OCI-LY3 (cell line): ENCODE measurements at regions not wholly inside any gene's neighbourhood (a gene's known extent, or its start where the extent isn't known, plus 50 kb on each side); places are given as distances from the start of the nearest gene placed in this dataset.

Source experiments
- H2AFZ ChIP-seq: fragments of 200-600, 300-600 bp; shearing (Covaris generic); 2 replicates; pipeline ENCODE4 v1.6.0; 2014; ENCODE audit warnings: antibody characterized with exemption, low read depth, low read length
- H3K27ac ChIP-seq: fragments of 200-600, 300-600 bp; sonication (generic); 2 replicates; pipeline ENCODE4 v1.5.1; 2014; ENCODE audit warnings: mild to moderate bottlenecking, low read length, moderate library complexity, mixed read lengths
- H3K27me3 ChIP-seq: fragments of 200-600, 300-600 bp; sonication (generic); 2 replicates; pipeline ENCODE4 v1.6.1; 2014; ENCODE audit warnings: low read depth, low read length, mixed read lengths
- H3K36me3 ChIP-seq: fragments of 200-600, 300-600 bp; sonication (generic); replicated peaks from 2 replicates; pipeline ENCODE3; 2014; ENCODE audit warnings: low read depth, low read length, mixed read lengths
- H3K4me1 ChIP-seq: fragments of 300-600, 200-600 bp; sonication (generic); 2 replicates; pipeline ENCODE4 v1.6.1; 2014; ENCODE audit warnings: low read length, mixed read lengths
- H3K4me2 ChIP-seq: fragments of 200-600, 300-600 bp; sonication (generic); 2 replicates; pipeline ENCODE4 v1.6.1; 2014; ENCODE audit warnings: low read length, mixed read lengths
- H3K4me3 ChIP-seq: fragments of 300-600, 200-600 bp; sonication (generic); 2 replicates; pipeline ENCODE4 v1.5.1; 2014; ENCODE audit warnings: antibody characterized with exemption, mild to moderate bottlenecking, low read length, moderate library complexity
- H3K79me2 ChIP-seq: fragments of 300-600, 200-600 bp; shearing (Covaris generic); 2 replicates; pipeline ENCODE4 v1.6.1; 2014; ENCODE audit warnings: mild to moderate bottlenecking, low read length, mixed read lengths
- H3K9ac ChIP-seq: fragments of 300-600, 200-600 bp; shearing (Covaris generic); 2 replicates; pipeline ENCODE4 v1.6.0; 2014; ENCODE audit warnings: mild to moderate bottlenecking, low read length, moderate library complexity
- H3K9me3 ChIP-seq: fragments of 200-600, 300-600 bp; shearing (Covaris generic); 2 replicates; pipeline ENCODE4 v1.6.1; 2014; ENCODE audit warnings: low read length, mixed read lengths; ENCODE audit not compliant: insufficient read depth
- H4K20me1 ChIP-seq: fragments of 200-600, 300-600 bp; sonication (generic); 2 replicates; pipeline ENCODE4 v1.6.1; 2016; ENCODE audit warnings: low read length, mixed read lengths; ENCODE audit not compliant: insufficient read depth
- CTCF ChIP-seq: fragments of 200-600, 300-600 bp; sonication (generic); IDR thresholded peaks from 2 replicates; pipeline ENCODE4 v1.5.1; 2014; ENCODE audit warnings: antibody characterized with exemption, low read length, low read depth
- EZH2phosphoT487 ChIP-seq: fragments of 200-600 bp; shearing (Covaris generic); IDR thresholded peaks from 2 replicates; pipeline ENCODE4 v1.6.1; 2018; ENCODE audit warnings: antibody characterized with exemption, mixed run types, low read depth

GRCh38 chr1:5781079-5781478, 211.1 kb downstream of the NPHP4 start:
- Histone ChIP-seq H2AFZ (no peak overlapping the region), H3K27me3 (no peaks in the 10 kb centered on the region), H3K4me2 (no peak overlapping the region), H3K79me2 (no peaks in the 10 kb centered on the region), H3K9ac (no peak overlapping the region), H3K9me3 (no peaks in the 10 kb centered on the region), H4K20me1 (no peaks in the 10 kb centered on the region), H3K4me1 (no peaks in the 10 kb centered on the region), H3K27ac (no peak overlapping the region), H3K36me3 (no peaks in the 10 kb centered on the region), H3K4me3 (no peak overlapping the region)
- TF ChIP-seq EZH2phosphoT487 (no peak), CTCF (no peak)

GRCh38 chr1:5780324-5780716, 211.9 kb downstream of the NPHP4 start:
- H3K4me1 ChIP-seq = no peaks in the 10 kb centered on the region
- no peak for TF ChIP-seq CTCF
- TF ChIP-seq EZH2phosphoT487 = no peak
- H3K27me3 ChIP-seq = no peaks in the 10 kb centered on the region
- no peak overlapping the region for H3K9ac ChIP-seq
- H3K79me2 ChIP-seq = no peaks in the 10 kb centered on the region
- no peaks in the 10 kb centered on the region for H3K36me3 ChIP-seq
- H3K27ac ChIP-seq = no peak overlapping the region
- H4K20me1 ChIP-seq = no peaks in the 10 kb centered on the region
- H3K9me3 ChIP-seq = no peaks in the 10 kb centered on the region
- no peak overlapping the region for H3K4me2 ChIP-seq
- H3K4me3 ChIP-seq = no peak overlapping the region
- H2AFZ ChIP-seq = no peak overlapping the region

GRCh38 chr1:5779608-5780323, 212.5 kb downstream of the NPHP4 start:
- H3K27ac ChIP-seq = no peak overlapping the region
- H3K4me2 ChIP-seq = no peak overlapping the region
- H3K4me1 ChIP-seq = no peaks in the 10 kb centered on the region
- H4K20me1 ChIP-seq = no peaks in the 10 kb centered on the region
- no peaks in the 10 kb centered on the region for H3K36me3 ChIP-seq
- no peaks in the 10 kb centered on the region for H3K27me3 ChIP-seq
- no peaks in the 10 kb centered on the region for H3K9me3 ChIP-seq
- H3K79me2 ChIP-seq = no peaks in the 10 kb centered on the region
- H3K4me3 ChIP-seq = no peak overlapping the region
- no peak overlapping the region for H2AFZ ChIP-seq
- TF ChIP-seq CTCF (no peak), EZH2phosphoT487 (no peak)
- no peak overlapping the region for H3K9ac ChIP-seq

GRCh38 chr1:5776035-5776550, 216.1 kb downstream of the NPHP4 start:
- Histone ChIP-seq H3K4me1 (no peaks in the 10 kb centered on the region), H3K4me3 (no peak overlapping the region), H3K9me3 (no peaks in the 10 kb centered on the region), H4K20me1 (no peaks in the 10 kb centered on the region), H3K9ac (no peak overlapping the region), H2AFZ (no peak overlapping the region), H3K4me2 (no peak overlapping the region), H3K79me2 (no peaks in the 10 kb centered on the region), H3K36me3 (no peaks in the 10 kb centered on the region), H3K27ac (no peak overlapping the region), H3K27me3 (no peaks in the 10 kb centered on the region)
- TF ChIP-seq EZH2phosphoT487 = no peak
- TF ChIP-seq CTCF = no peak
